ENCODE measurements at regions not wholly inside any gene's neighbourhood (a gene's known extent, or its start where the extent isn't known, plus 50 kb on each side); places are given as distances from the start of the nearest gene placed in this dataset.

DNA sequence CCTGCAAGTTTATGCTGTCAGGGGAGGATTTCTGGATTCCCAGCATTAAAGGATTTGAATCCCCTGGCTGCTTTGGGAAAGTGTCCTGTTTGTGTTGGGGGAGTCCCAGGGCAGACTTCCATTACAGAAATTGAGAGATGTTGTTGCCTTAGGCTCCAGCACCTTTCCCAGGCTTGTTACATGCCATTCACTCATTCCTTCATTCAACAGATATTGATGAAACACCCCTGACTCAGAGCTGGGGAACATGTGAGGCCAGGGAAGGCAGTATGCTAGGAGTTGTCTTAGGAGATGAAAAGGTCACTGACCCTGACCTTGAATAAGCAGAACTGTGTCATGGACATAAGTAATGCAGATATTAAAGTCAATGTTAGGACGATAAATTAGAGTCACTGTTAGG, 161.7 kb downstream of the NTMT2 start:
- DNase-seq (ENCODE audit: low read depth, low spot score) (no peak), FAIRE-seq (no peak)
- no peaks in the 10 kb centered on the region for H3K79me2 ChIP-seq (ENCODE audit: control insufficient read depth, insufficient read depth, low read length)
- H3K9ac ChIP-seq (ENCODE audit: control insufficient read depth, extremely low read depth, insufficient read depth, low read length), result no peak overlapping the region
- H3K4me2 ChIP-seq (ENCODE audit: control insufficient read depth, extremely low read depth, insufficient read depth, low read depth, low read length), result no peak overlapping the region
- H3K4me3 ChIP-seq (ENCODE audit: control insufficient read depth in 2 of 3, extremely low read depth in 1 of 3, insufficient read depth in 2 of 3, low read depth in 1 of 3, low read length in 3 of 3), result no peak overlapping the region
- no peaks in the 10 kb centered on the region for H3K27me3 ChIP-seq (ENCODE audit: control insufficient read depth, extremely low read depth, insufficient read depth, low read length)
- no peak overlapping the region for H3K27ac ChIP-seq (ENCODE audit: control insufficient read depth, insufficient read depth, low read length)
- no peaks in the 10 kb centered on the region for H3K9me1 ChIP-seq (ENCODE audit: control insufficient read depth, extremely low read depth, insufficient read depth, low read length)
- H3K9me3 ChIP-seq (ENCODE audit: control insufficient read depth, low read depth, low read length), result no peaks in the 10 kb centered on the region
- H3K36me3 ChIP-seq (ENCODE audit: control insufficient read depth in 2 of 2, extremely low read depth in 1 of 2, insufficient read depth in 2 of 2, low read length in 2 of 2), result no peaks in the 10 kb centered on the region
- dilution Hi-C loops (cut with MboI; ENCODE audit: extremely low pct_ligation_motif_present, low sequenced_read_pairs), result no loop called here
- H4K20me1 ChIP-seq (ENCODE audit: control insufficient read depth, extremely low read depth, insufficient read depth, low read length), result no peaks in the 10 kb centered on the region
- H2AFZ ChIP-seq (ENCODE audit: control insufficient read depth, low read length), result no peak overlapping the region
- TF ChIP-seq EZH2 (IDR thresholded peaks at IDR 0.05; ENCODE audit: low read length), result no peak
- TF ChIP-seq, protein P1, sequence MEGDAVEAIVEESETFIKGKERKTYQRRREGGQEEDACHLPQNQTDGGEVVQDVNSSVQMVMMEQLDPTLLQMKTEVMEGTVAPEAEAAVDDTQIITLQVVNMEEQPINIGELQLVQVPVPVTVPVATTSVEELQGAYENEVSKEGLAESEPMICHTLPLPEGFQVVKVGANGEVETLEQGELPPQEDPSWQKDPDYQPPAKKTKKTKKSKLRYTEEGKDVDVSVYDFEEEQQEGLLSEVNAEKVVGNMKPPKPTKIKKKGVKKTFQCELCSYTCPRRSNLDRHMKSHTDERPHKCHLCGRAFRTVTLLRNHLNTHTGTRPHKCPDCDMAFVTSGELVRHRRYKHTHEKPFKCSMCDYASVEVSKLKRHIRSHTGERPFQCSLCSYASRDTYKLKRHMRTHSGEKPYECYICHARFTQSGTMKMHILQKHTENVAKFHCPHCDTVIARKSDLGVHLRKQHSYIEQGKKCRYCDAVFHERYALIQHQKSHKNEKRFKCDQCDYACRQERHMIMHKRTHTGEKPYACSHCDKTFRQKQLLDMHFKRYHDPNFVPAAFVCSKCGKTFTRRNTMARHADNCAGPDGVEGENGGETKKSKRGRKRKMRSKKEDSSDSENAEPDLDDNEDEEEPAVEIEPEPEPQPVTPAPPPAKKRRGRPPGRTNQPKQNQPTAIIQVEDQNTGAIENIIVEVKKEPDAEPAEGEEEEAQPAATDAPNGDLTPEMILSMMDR (optimal IDR thresholded peaks at IDR 0.05 in 1 of 3, IDR thresholded peaks at IDR 0.05 in 1 of 3, conservative IDR thresholded peaks at IDR 0.05 in 1 of 3; ENCODE audit: extremely low read depth in 1 of 3, insufficient read depth in 2 of 3, low read length in 3 of 3), result no peak
- no peaks in the 10 kb centered on the region for H3K4me1 ChIP-seq (ENCODE audit: control insufficient read depth, extremely low read depth, insufficient read depth, low read length)

DNA sequence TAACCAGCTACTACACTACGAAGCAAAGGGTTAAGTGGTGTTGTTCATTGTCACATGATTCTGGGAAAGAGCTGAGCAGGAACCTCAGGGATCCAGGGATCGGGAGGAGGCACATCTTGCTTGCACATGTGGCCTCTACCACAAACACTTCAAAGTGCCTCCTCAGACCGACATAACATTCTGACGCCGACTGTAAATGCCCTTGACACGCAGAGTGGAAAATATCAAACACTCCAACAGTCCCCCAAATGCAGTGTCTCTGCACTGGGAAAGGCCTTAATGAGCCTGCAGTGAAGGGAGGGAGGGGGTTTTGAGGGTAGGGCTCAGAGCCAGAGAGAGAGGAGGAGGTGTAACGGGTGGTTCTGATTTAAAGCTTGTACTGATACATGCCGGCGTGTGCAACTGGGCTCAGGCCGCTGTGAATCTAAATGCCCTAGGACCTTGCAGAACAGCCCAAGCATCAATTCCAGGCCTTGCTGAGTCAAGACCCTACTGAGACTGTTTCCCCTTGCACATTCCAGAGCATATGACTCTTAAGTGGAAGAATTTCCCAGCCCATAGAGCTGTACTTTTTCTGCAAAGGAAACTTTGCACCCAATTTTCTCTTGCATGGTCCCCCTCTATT, 163.7 kb downstream of the NTMT2 start:
- Histone ChIP-seq H4K20me1 (ENCODE audit: control insufficient read depth, extremely low read depth, insufficient read depth, low read length) (no peaks in the 10 kb centered on the region), H3K9me1 (ENCODE audit: control insufficient read depth, extremely low read depth, insufficient read depth, low read length) (no peaks in the 10 kb centered on the region), H2AFZ (ENCODE audit: control insufficient read depth, low read length) (no peak overlapping the region), H3K9me3 (ENCODE audit: control insufficient read depth, low read depth, low read length) (no peaks in the 10 kb centered on the region), H3K27me3 (ENCODE audit: control insufficient read depth, extremely low read depth, insufficient read depth, low read length) (no peaks in the 10 kb centered on the region), H3K79me2 (ENCODE audit: control insufficient read depth, insufficient read depth, low read length) (no peaks in the 10 kb centered on the region), H3K4me1 (ENCODE audit: control insufficient read depth, extremely low read depth, insufficient read depth, low read length) (no peaks in the 10 kb centered on the region), H3K27ac (ENCODE audit: control insufficient read depth, insufficient read depth, low read length) (no peak overlapping the region), H3K4me2 (ENCODE audit: control insufficient read depth, extremely low read depth, insufficient read depth, low read depth, low read length) (no peak overlapping the region), H3K36me3 (ENCODE audit: control insufficient read depth in 2 of 2, extremely low read depth in 1 of 2, insufficient read depth in 2 of 2, low read length in 2 of 2) (no peaks in the 10 kb centered on the region), H3K9ac (ENCODE audit: control insufficient read depth, extremely low read depth, insufficient read depth, low read length) (no peak overlapping the region), H3K4me3 (ENCODE audit: control insufficient read depth in 2 of 3, extremely low read depth in 1 of 3, insufficient read depth in 2 of 3, low read depth in 1 of 3, low read length in 3 of 3) (no peak overlapping the region)
- TF ChIP-seq, protein P1 (optimal IDR thresholded peaks at IDR 0.05 in 1 of 3, IDR thresholded peaks at IDR 0.05 in 1 of 3, conservative IDR thresholded peaks at IDR 0.05 in 1 of 3; ENCODE audit: extremely low read depth in 1 of 3, insufficient read depth in 2 of 3, low read length in 3 of 3), result no peak
- no peak for TF ChIP-seq EZH2 (IDR thresholded peaks at IDR 0.05; ENCODE audit: low read length)
- dilution Hi-C loops (cut with MboI; ENCODE audit: extremely low pct_ligation_motif_present, low sequenced_read_pairs), result no loop called here
- no peak for DNase-seq (ENCODE audit: low read depth, low spot score)
- FAIRE-seq, result no peak

All from keratinocyte (primary cell).